H9 (cell line): ENCODE measurements at regions not wholly inside any gene's neighbourhood (a gene's known extent, or its start where the extent isn't known, plus 50 kb on each side); places are given as distances from the start of the nearest gene placed in this dataset.

ENCODE experiments used
- DNase-seq: peaks from one replicate; pipeline ENCODE4 v3.0.0-alpha.2; 2017
- H2AFZ ChIP-seq: one replicate; pipeline ENCODE4 v1.6.1; 2013; ENCODE audit warnings: mild to moderate bottlenecking, low read length, control low read depth, moderate library complexity
- H2AK5ac ChIP-seq: 2 replicates; pipeline ENCODE4 v1.6.1; 2013; ENCODE audit warnings: low read length, control low read depth, mixed read lengths; ENCODE audit not compliant: insufficient read length
- H2BK120ac ChIP-seq: one replicate; pipeline ENCODE4 v1.6.1; 2013; ENCODE audit warnings: low read depth, mild to moderate bottlenecking, low read length, control low read depth, inconsistent platforms; ENCODE audit not compliant: poor library complexity, severe bottlenecking
- H2BK12ac ChIP-seq: 2 replicates; pipeline ENCODE4 v1.6.1; 2013; ENCODE audit warnings: low read length, control low read depth, mixed read lengths, low read depth; ENCODE audit not compliant: insufficient read length
- H2BK15ac ChIP-seq: 2 replicates; pipeline ENCODE4 v1.6.1; 2013; ENCODE audit warnings: low read depth, low read length, control low read depth
- H2BK20ac ChIP-seq: one replicate; pipeline ENCODE4 v1.6.1; 2013; ENCODE audit warnings: low read depth, mild to moderate bottlenecking, low read length, control low read depth, inconsistent platforms; ENCODE audit not compliant: poor library complexity, severe bottlenecking
- H2BK5ac ChIP-seq: 2 replicates; pipeline ENCODE4 v1.6.1; 2013; ENCODE audit warnings: low read length, control low read depth, mixed read lengths; ENCODE audit not compliant: insufficient read length
- H3K14ac ChIP-seq: 2 replicates; pipeline ENCODE4 v1.6.1; 2013; ENCODE audit warnings: low read length, control low read depth; ENCODE audit not compliant: insufficient read depth
- H3K18ac ChIP-seq: 2 replicates; pipeline ENCODE4 v1.6.1; 2013; ENCODE audit warnings: low read depth, mild to moderate bottlenecking, mixed read lengths, low read length, control low read depth; ENCODE audit not compliant: insufficient read length
- H3K23ac ChIP-seq: 2 replicates; pipeline ENCODE4 v1.6.1; 2013; ENCODE audit warnings: low read length, control low read depth, mixed read lengths, low read depth; ENCODE audit not compliant: insufficient read length
- H3K23me2 ChIP-seq: 2 replicates; pipeline ENCODE4 v1.6.1; 2013; ENCODE audit warnings: low read depth, mild to moderate bottlenecking, mixed read lengths, low read length, control low read depth; ENCODE audit not compliant: insufficient read length, poor library complexity, severe bottlenecking
- H3K27ac ChIP-seq: 2 replicates; pipeline ENCODE4 v1.5.1; 2013; ENCODE audit warnings: low read length, control low read depth, mixed read lengths, low read depth; ENCODE audit not compliant: insufficient read length
- H3K27me3 ChIP-seq: 2 replicates; pipeline ENCODE4 v1.6.1; 2013; ENCODE audit warnings: low read length, control low read depth, inconsistent platforms; ENCODE audit not compliant: insufficient read depth
- H3K4ac ChIP-seq: 2 replicates; pipeline ENCODE4 v1.6.1; 2013; ENCODE audit warnings: low read depth, mild to moderate bottlenecking, control low read depth, inconsistent platforms, low read length, moderate library complexity
- H3K4me1 ChIP-seq: 2 replicates; pipeline ENCODE4 v1.6.1; 2013; ENCODE audit warnings: low read length, control low read depth, inconsistent platforms; ENCODE audit not compliant: insufficient read depth
- H3K4me2 ChIP-seq: 2 replicates; pipeline ENCODE4 v1.6.1; 2013; ENCODE audit warnings: low read length, control low read depth, mixed read lengths; ENCODE audit not compliant: insufficient read length, insufficient read depth
- H3K56ac ChIP-seq: 2 replicates; pipeline ENCODE4 v1.6.1; 2013; ENCODE audit warnings: low read depth, mild to moderate bottlenecking, mixed read lengths, low read length, control low read depth; ENCODE audit not compliant: insufficient read length
- H3K79me1 ChIP-seq: 2 replicates; pipeline ENCODE4 v1.6.1; 2013; ENCODE audit warnings: low read depth, mild to moderate bottlenecking, moderate library complexity, low read length, control low read depth, inconsistent platforms; ENCODE audit not compliant: insufficient read depth, poor library complexity, severe bottlenecking
- H3K79me2 ChIP-seq: 2 replicates; pipeline ENCODE4 v1.6.1; 2013; ENCODE audit warnings: low read length, control low read depth, inconsistent platforms; ENCODE audit not compliant: insufficient read depth
- H3K9ac ChIP-seq: 2 replicates; pipeline ENCODE4 v1.6.1; 2013; ENCODE audit warnings: low read length, control low read depth, mixed read lengths; ENCODE audit not compliant: insufficient read length; ENCODE audit errors: extremely low read depth
- H3K9me3 ChIP-seq: one replicate; pipeline ENCODE4 v1.6.1; 2013; ENCODE audit warnings: low read depth, low read length, inconsistent platforms; ENCODE audit not compliant: control insufficient read depth
- H3T11ph ChIP-seq: one replicate; pipeline ENCODE4 v1.6.1; 2013; ENCODE audit warnings: mild to moderate bottlenecking, low read length, control low read depth, inconsistent platforms
- H4K20me1 ChIP-seq: one replicate; pipeline ENCODE4 v1.6.1; 2013; ENCODE audit not compliant: control insufficient read depth, insufficient read length, insufficient read depth
- H4K5ac ChIP-seq: 2 replicates; pipeline ENCODE4 v1.6.1; 2013; ENCODE audit warnings: low read depth, mild to moderate bottlenecking, mixed read lengths, low read length, control low read depth; ENCODE audit not compliant: insufficient read length
- H4K8ac ChIP-seq: replicated peaks from 2 replicates; pipeline ENCODE4 v1.6.1; 2013; ENCODE audit warnings: low read length, control low read depth, mixed read lengths, low read depth; ENCODE audit not compliant: insufficient read length
- H4K91ac ChIP-seq: 2 replicates; pipeline ENCODE4 v1.6.1; 2013; ENCODE audit warnings: low read depth, mild to moderate bottlenecking, moderate library complexity, mixed read lengths, low read length, control low read depth; ENCODE audit not compliant: insufficient read length
- H3K27ac Mint-ChIP-seq, 3 experiments: 2 replicates in 2 of 3; 3 replicates in 1 of 3; pipeline ENCODE4 v1.8.0; 2020 to 2021; ENCODE audit warnings: mixed read lengths in 3 of 3, mild to moderate bottlenecking in 1 of 3, moderate library complexity in 1 of 3
- H3K27me3 Mint-ChIP-seq: 2 replicates; pipeline ENCODE4 v1.8.0; 2021; ENCODE audit warnings: low read depth, mild to moderate bottlenecking, moderate library complexity, mixed read lengths
- H3K36me3 Mint-ChIP-seq, 3 experiments: 2 replicates in 2 of 3; 3 replicates in 1 of 3; pipeline ENCODE4 v1.8.0; 2020 to 2021; ENCODE audit warnings: low read depth in 3 of 3, mixed read lengths in 3 of 3; ENCODE audit not compliant: insufficient read depth in 1 of 3
- H3K4me1 Mint-ChIP-seq, 2 experiments: 2 replicates each; pipeline ENCODE4 v1.8.0; 2020; ENCODE audit warnings: mixed read lengths in 2 of 2
- H3K4me3 Mint-ChIP-seq, 2 experiments: 2 replicates in 1 of 2; 3 replicates in 1 of 2; pipeline ENCODE4 v1.8.0; 2020 to 2021; ENCODE audit warnings: mild to moderate bottlenecking in 2 of 2, mixed read lengths in 2 of 2, moderate library complexity in 1 of 2
- H3K9me3 Mint-ChIP-seq, 2 experiments: 2 replicates in 1 of 2; 3 replicates in 1 of 2; pipeline ENCODE4 v1.8.0; 2020; ENCODE audit warnings: mild to moderate bottlenecking in 2 of 2, mixed read lengths in 2 of 2, moderate library complexity in 1 of 2
- CTCF ChIP-seq: fragments of 200-600 bp; sonication (generic); conservative IDR thresholded peaks from 3 replicates; pipeline ENCODE4 v1.8.0; 2021; ENCODE audit warnings: antibody characterized with exemption, mild to moderate bottlenecking
- WGBS: extraction: QIAGEN DNeasy Blood & Tissue Kit; methylation state at CpG from one replicate; pipeline ENCODE4 v1.1.7; 2013; ENCODE audit warnings: missing lambda C conversion rate, low lambda C conversion rate, mixed read lengths; ENCODE audit not compliant: insufficient read length; ENCODE audit errors: extremely low coverage; 5-methylcytosine and 5-hydroxymethylcytosine counted together

GRCh38 chr1:219051547-219051946 is 122.1 kb upstream of the LYPLAL1 start:
- Histone ChIP-seq H4K8ac (no peak overlapping the region), H2AK5ac (no peak overlapping the region), H3K4ac (no peak overlapping the region), H2BK12ac (no peak overlapping the region), H3K9me3 (no peaks in the 10 kb centered on the region), H2BK120ac (no peak overlapping the region), H3K56ac (no peak overlapping the region), H3K4me1 (no peaks in the 10 kb centered on the region), H3K23ac (no peak overlapping the region), H4K5ac (no peak overlapping the region), H3K9ac (no peak overlapping the region), H3K23me2 (no peaks in the 10 kb centered on the region), H3K4me2 (no peak overlapping the region), H3T11ph (no peak overlapping the region), H2BK20ac (no peak overlapping the region), H3K14ac (no peak overlapping the region), H4K91ac (no peak overlapping the region), H2AFZ (no peak overlapping the region), H2BK15ac (no peak overlapping the region), H4K20me1 (no peaks in the 10 kb centered on the region), H3K79me2 (no peaks in the 10 kb centered on the region), H2BK5ac (no peak overlapping the region), H3K27ac (no peak overlapping the region), H3K27me3 (no peaks in the 10 kb centered on the region), H3K18ac (no peak overlapping the region), H3K79me1 (no peaks in the 10 kb centered on the region)
- WGBS: no CpG with 5 or more reads among the region's 4 CpGs
- Mint-ChIP-seq H3K4me3 (no peak overlapping the region), H3K9me3 (no peaks in the 10 kb centered on the region), H3K27me3 (no peaks in the 10 kb centered on the region), H3K36me3 (no peaks in the 10 kb centered on the region), H3K4me1 (no peaks in the 10 kb centered on the region), H3K27ac (no peak overlapping the region)
- DNase-seq: no peak
- no peak for TF ChIP-seq CTCF
